NCI-H2029 treated with DMSO at 0.1 percent for 48 hours (cell line): ENCODE measurements at regions not wholly inside any gene's neighbourhood (a gene's known extent, or its start where the extent isn't known, plus 50 kb on each side); places are given as distances from the start of the nearest gene placed in this dataset.

Source experiments
- DNase-seq: peaks from one replicate; lab custom pipeline; 2025; lab: John Stamatoyannopoulos, UW

GRCh38 chr2:173770947-173771678 is 194.1 kb downstream of the SP3 start:
- no peak for DNase-seq

GRCh38 chr2:173772205-173772604 is 193.0 kb downstream of the SP3 start:
- DNase-seq: no peak

- no peak for DNase-seq
Measured at GRCh38 chr2:173773076-173773475, 192.1 kb downstream of the SP3 start.

- no peak for DNase-seq
Measured at GRCh38 chr2:173775440-173775839, 189.7 kb downstream of the SP3 start.

GRCh38 chr2:173782681-173783080 is 182.5 kb downstream of the SP3 start:
- DNase-seq: no peak

GRCh38 chr2:173783382-173783781 is 181.8 kb downstream of the SP3 start:
- no peak for DNase-seq

GRCh38 chr2:173785813-173786212 is 179.4 kb downstream of the SP3 start:
- no peak for DNase-seq

GRCh38 chr2:173791502-173791901 is 173.7 kb downstream of the SP3 start:
- DNase-seq: no peak

- DNase-seq: no peak
Measured at GRCh38 chr2:173792166-173792565, 173.0 kb downstream of the SP3 start.

- no peak for DNase-seq
Measured at GRCh38 chr2:173792741-173793140, 172.4 kb downstream of the SP3 start.

- peak; percentile 36 for DNase-seq
Measured at GRCh38 chr2:173793709-173794565, 171.2 kb downstream of the SP3 start.

- no peak for DNase-seq
Measured at GRCh38 chr2:173797586-173798263, 167.4 kb downstream of the SP3 start.

- DNase-seq: no peak
Measured at GRCh38 chr2:173802518-173802917, 162.7 kb downstream of the SP3 start.

GRCh38 chr2:173803449-173803848 is 161.7 kb downstream of the SP3 start:
- no peak for DNase-seq

- no peak for DNase-seq
Measured at GRCh38 chr2:173806761-173807160, 158.4 kb downstream of the SP3 start.

- DNase-seq: no peak
Measured at GRCh38 chr2:173808718-173809117, 156.5 kb downstream of the SP3 start.

- no peak for DNase-seq
Measured at GRCh38 chr2:173812321-173812720, 152.9 kb downstream of the SP3 start.

- no peak for DNase-seq
Measured at GRCh38 chr2:173814306-173814705, 150.9 kb downstream of the SP3 start.

- DNase-seq: no peak
Measured at GRCh38 chr2:173815772-173816171, 149.4 kb downstream of the SP3 start.

GRCh38 chr2:173817582-173817981 is 147.6 kb downstream of the SP3 start:
- DNase-seq: no peak

- DNase-seq: no peak
Measured at GRCh38 chr2:173818285-173818684, 146.9 kb downstream of the SP3 start.

GRCh38 chr2:173819852-173820251 is 145.3 kb downstream of the SP3 start:
- DNase-seq: no peak

- DNase-seq: no peak
Measured at GRCh38 chr2:173821451-173821850, 143.7 kb downstream of the SP3 start.
